ENCODE measurements at regions not wholly inside any gene's neighbourhood (a gene's known extent, or its start where the extent isn't known, plus 50 kb on each side); places are given as distances from the start of the nearest gene placed in this dataset.

DNA sequence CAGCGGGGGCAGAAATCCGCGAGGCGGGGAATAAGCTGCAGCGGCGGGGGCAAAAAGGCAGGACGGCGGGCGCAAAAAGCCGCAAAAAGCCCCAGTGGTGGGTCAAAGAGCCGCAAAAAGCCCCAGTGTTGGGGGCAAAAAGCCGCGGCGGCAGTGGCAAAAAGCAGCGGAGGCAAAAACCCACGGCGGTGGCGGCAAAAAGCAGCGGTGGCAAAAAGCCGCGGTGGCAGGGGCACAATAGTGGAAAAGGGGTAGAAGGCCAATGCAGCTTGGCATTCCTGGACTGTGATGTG is 525.3 kb downstream of the ZNF33B start:
- TF ChIP-seq, protein P1, sequence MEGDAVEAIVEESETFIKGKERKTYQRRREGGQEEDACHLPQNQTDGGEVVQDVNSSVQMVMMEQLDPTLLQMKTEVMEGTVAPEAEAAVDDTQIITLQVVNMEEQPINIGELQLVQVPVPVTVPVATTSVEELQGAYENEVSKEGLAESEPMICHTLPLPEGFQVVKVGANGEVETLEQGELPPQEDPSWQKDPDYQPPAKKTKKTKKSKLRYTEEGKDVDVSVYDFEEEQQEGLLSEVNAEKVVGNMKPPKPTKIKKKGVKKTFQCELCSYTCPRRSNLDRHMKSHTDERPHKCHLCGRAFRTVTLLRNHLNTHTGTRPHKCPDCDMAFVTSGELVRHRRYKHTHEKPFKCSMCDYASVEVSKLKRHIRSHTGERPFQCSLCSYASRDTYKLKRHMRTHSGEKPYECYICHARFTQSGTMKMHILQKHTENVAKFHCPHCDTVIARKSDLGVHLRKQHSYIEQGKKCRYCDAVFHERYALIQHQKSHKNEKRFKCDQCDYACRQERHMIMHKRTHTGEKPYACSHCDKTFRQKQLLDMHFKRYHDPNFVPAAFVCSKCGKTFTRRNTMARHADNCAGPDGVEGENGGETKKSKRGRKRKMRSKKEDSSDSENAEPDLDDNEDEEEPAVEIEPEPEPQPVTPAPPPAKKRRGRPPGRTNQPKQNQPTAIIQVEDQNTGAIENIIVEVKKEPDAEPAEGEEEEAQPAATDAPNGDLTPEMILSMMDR (IDR thresholded peaks at IDR 0.05) = no peak
- H3K4me3 Mint-ChIP-seq (ENCODE audit: unreplicated experiment) = no peak overlapping the region

DNA sequence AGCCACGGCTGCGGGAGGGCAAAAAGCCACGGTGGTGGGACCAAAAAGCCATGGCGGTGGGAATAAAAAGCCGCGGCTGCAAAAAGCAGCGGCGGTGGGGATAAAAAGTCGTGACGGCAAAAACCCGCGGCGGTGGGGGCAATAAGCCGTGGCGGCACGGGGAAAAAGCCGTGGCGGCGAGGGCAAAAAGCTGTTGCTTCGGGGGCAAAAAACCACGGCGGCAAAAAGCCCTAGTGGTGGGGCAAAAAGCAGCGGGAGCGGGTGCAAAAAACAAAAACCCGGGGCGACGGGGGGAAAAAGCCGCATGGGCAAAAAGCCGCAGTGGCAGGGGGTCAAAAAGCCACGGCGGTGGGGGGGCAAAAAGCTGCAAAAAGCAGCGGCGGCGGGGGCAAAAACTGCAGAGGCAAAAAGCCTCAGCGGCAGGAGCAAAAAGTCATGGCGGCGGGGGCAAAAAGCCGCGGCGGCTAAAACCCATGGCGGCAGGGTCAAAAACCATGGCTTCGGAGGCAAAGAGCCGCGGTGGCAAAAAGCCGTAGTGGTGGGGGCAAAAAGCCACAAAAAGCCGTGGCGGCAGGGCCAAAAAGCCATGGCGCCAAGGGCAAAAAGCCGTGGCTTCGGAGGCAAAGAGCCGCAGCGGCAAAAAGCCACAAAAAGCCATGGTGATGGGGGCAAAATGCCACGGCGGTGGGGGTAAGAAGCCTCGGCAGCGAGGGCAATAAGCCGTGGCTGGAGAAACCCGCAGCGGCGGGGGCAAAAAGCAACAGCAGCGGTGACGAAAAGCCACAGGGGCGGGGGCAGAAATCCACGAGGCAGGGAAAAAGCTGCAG is 525.8 kb downstream of the ZNF33B start:
- H3K27me3 Mint-ChIP-seq (ENCODE audit: unreplicated experiment) = no peaks in the 10 kb centered on the region
- TF ChIP-seq, protein P1 (IDR thresholded peaks at IDR 0.05) = no peak
- DNase-seq (ENCODE audit: extremely low spot score, unreplicated experiment) = no peak

More for the DNA sequence above, 525.3 kb downstream of the ZNF33B start:
- Mint-ChIP-seq H3K27me3 (ENCODE audit: unreplicated experiment) (no peaks in the 10 kb centered on the region), H3K27ac (ENCODE audit: unreplicated experiment) (no peak overlapping the region), H3K4me1 (ENCODE audit: unreplicated experiment) (no peaks in the 10 kb centered on the region), H3K36me3 (ENCODE audit: unreplicated experiment) (peaks cover 1% of the 10 kb centered on the region), H3K9me3 (ENCODE audit: unreplicated experiment) (peaks cover 33% of the 10 kb centered on the region)
- DNase-seq (ENCODE audit: extremely low spot score, unreplicated experiment) = no peak

DNA sequence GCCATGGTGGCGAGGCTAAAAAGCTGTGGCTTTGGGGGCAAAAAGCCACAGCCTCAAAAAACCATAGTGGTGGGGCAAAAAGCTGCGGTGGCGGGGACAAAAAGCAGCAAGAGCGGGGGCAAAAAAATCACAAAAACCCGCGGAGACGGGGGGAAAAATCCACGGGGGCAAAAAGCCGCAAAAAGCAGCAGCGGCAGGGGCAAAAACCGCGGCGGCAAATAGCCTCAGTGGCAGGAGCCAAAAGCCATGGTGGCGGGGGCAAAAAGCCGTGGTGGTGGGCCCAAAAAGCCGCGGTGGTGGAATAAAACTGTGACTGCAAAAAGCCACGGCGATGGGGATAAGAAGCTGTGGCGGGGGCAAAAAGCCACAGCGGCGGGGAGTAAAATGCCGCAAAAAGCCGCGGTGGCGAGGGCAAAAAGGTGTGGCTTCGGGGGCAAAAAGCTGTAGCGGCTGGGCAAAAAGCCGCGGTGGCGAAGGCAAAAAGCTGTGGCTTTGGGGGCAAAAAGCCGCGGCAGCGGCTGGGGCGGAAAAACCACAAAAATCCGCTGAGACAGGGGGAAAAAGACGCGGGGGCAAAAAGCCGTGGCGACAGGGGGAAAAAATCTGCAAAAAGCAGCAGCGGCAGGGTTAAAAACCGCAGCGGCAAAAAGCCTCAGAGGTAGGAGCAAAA is 526.6 kb downstream of the ZNF33B start:
- DNase-seq (ENCODE audit: extremely low spot score, unreplicated experiment) = no peak
- no peaks in the 10 kb centered on the region for H3K36me3 Mint-ChIP-seq (ENCODE audit: unreplicated experiment)
- TF ChIP-seq, protein P1 (IDR thresholded peaks at IDR 0.05) = no peak
- no peak overlapping the region for H3K4me3 Mint-ChIP-seq (ENCODE audit: unreplicated experiment)
- no peaks in the 10 kb centered on the region for H3K4me1 Mint-ChIP-seq (ENCODE audit: unreplicated experiment)
- peaks cover 21% of the 10 kb centered on the region for H3K9me3 Mint-ChIP-seq (ENCODE audit: unreplicated experiment)
- H3K27me3 Mint-ChIP-seq (ENCODE audit: unreplicated experiment) = no peaks in the 10 kb centered on the region
- H3K27ac Mint-ChIP-seq (ENCODE audit: unreplicated experiment) = no peak overlapping the region

More for the DNA sequence above, 525.8 kb downstream of the ZNF33B start:
- H3K9me3 Mint-ChIP-seq (ENCODE audit: unreplicated experiment) = peaks cover 28% of the 10 kb centered on the region
- H3K36me3 Mint-ChIP-seq (ENCODE audit: unreplicated experiment) = no peaks in the 10 kb centered on the region
- H3K27ac Mint-ChIP-seq (ENCODE audit: unreplicated experiment) = no peak overlapping the region
- no peaks in the 10 kb centered on the region for H3K4me1 Mint-ChIP-seq (ENCODE audit: unreplicated experiment)
- no peak overlapping the region for H3K4me3 Mint-ChIP-seq (ENCODE audit: unreplicated experiment)

DNA sequence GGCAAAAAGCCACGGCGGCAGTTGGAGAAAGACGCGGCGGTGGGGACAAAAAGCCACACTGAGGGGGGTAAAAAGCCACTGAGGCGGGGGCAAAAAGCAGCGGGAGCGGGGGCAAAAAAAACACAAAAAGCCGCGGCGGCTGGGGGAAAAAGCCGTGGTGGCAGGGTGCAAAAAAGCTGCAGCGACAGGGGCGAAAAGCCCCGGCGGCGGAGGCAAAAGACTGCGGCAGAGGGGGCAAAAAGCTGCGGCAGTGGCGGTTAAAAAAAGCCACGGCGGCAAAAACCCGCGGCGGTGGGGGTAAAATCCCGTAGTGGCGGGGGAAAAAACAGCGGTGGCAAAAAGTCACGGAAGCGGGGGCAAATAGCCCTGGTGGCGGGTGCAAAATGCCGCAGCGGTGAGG is 527.3 kb downstream of the ZNF33B start:
- Mint-ChIP-seq H3K9me3 (ENCODE audit: unreplicated experiment) (peaks cover 15% of the 10 kb centered on the region), H3K4me1 (ENCODE audit: unreplicated experiment) (no peaks in the 10 kb centered on the region), H3K36me3 (ENCODE audit: unreplicated experiment) (no peaks in the 10 kb centered on the region), H3K27me3 (ENCODE audit: unreplicated experiment) (no peaks in the 10 kb centered on the region), H3K27ac (ENCODE audit: unreplicated experiment) (no peak overlapping the region), H3K4me3 (ENCODE audit: unreplicated experiment) (no peak overlapping the region)
- TF ChIP-seq, protein P1 (IDR thresholded peaks at IDR 0.05) = no peak
- peak; percentile 83 for DNase-seq (ENCODE audit: extremely low spot score, unreplicated experiment)

All from osteocyte (in vitro differentiated cells).